SK-N-SH (cell line): ENCODE measurements at regions not wholly inside any gene's neighbourhood (a gene's known extent, or its start where the extent isn't known, plus 50 kb on each side); places are given as distances from the start of the nearest gene placed in this dataset.

ENCODE experiments used
- CTCF ChIA-PET: fragments of 300-600, 350-600 bp; formaldehyde crosslinking; extraction: SDS; loops from one replicate; lab custom pipeline; 2021; lab: Yijun Ruan, JAX
- POLR2A ChIA-PET: fragments of 350-600 bp; sonication (Branson Sonifier 250); formaldehyde crosslinking; extraction: SDS; loops from one replicate; lab custom pipeline; 2020; ENCODE audit warnings: antibody characterized with exemption, inconsistent platforms; lab: Yijun Ruan, JAX
- DNase-seq: peaks from one replicate; pipeline ENCODE4 v3.0.0; 2012
- H2AFZ ChIP-seq: fragments of 200-600 bp; sonication (generic); 2 replicates; pipeline ENCODE4 v1.8.1; 2016; ENCODE audit warnings: antibody characterized with exemption, mild to moderate bottlenecking, low read depth
- H3F3A ChIP-seq: fragments of 200-600 bp; sonication (generic); replicated peaks from 2 replicates; pipeline ENCODE3; 2016; ENCODE audit warnings: antibody characterized with exemption, mild to moderate bottlenecking; ENCODE audit not compliant: insufficient read depth
- H3K27ac ChIP-seq, 2 experiments: fragments of 200-500 bp in 1 of 2; fragments of 200-600 bp in 1 of 2; sonication (Bioruptor generic) in 1 of 2; sonication (generic), shearing (Covaris generic) in 1 of 2; 2 replicates each; pipeline versions ENCODE4 v1.5.1 to v1.6.1; 2014 to 2016; ENCODE audit warnings: low read depth in 2 of 2, inconsistent platforms in 1 of 2, low read length in 1 of 2, mild to moderate bottlenecking in 1 of 2, mixed read lengths in 1 of 2
- H3K27me3 ChIP-seq: fragments of 200-600 bp; sonication (generic), shearing (Covaris generic); 2 replicates; pipeline ENCODE4 v1.6.1; 2016; ENCODE audit warnings: mixed run types; ENCODE audit not compliant: insufficient read depth
- H3K36me3 ChIP-seq, 2 experiments: fragments of 200-500 bp in 1 of 2; fragments of 200-600 bp in 1 of 2; sonication (Bioruptor generic) in 1 of 2; sonication (generic) in 1 of 2; replicated peaks in 1 of 2; 2 replicates each; pipeline versions ENCODE3 to v1.5.1; 2014 to 2016; ENCODE audit warnings: low read length in 1 of 2, mild to moderate bottlenecking in 1 of 2; ENCODE audit not compliant: insufficient read depth in 2 of 2, control insufficient read depth in 1 of 2
- H3K4me1 ChIP-seq, 2 experiments: fragments of 200-500 bp in 1 of 2; fragments of 200-600 bp in 1 of 2; sonication (Bioruptor generic) in 1 of 2; sonication (generic), shearing (Covaris generic) in 1 of 2; 2 replicates each; pipeline versions ENCODE4 v1.5.1 to v1.6.1; 2014 to 2016; ENCODE audit warnings: low read depth in 1 of 2, low read length in 1 of 2, mixed run types in 1 of 2; ENCODE audit not compliant: insufficient read depth in 2 of 2, control insufficient read depth in 1 of 2
- H3K4me2 ChIP-seq: fragments of 200-600 bp; sonication (generic), shearing (Covaris generic); 2 replicates; pipeline ENCODE4 v1.6.1; 2017; ENCODE audit warnings: mixed run types
- H3K4me3 ChIP-seq, 2 experiments: fragments of 200-500 bp in 1 of 2; fragments of 200-600 bp in 1 of 2; sonication (Bioruptor generic) in 1 of 2; sonication (generic), shearing (Covaris generic) in 1 of 2; 2 replicates each; pipeline versions ENCODE4 v1.5.1 to v1.8.1; 2014 to 2016; ENCODE audit warnings: low read depth in 2 of 2, inconsistent platforms in 1 of 2, low read length in 1 of 2, mild to moderate bottlenecking in 1 of 2, mixed read lengths in 1 of 2, moderate library complexity in 1 of 2
- H3K79me2 ChIP-seq: fragments of 200-600 bp; sonication (generic); 2 replicates; pipeline ENCODE4 v1.8.1; 2017; ENCODE audit warnings: mild to moderate bottlenecking; ENCODE audit not compliant: insufficient read depth
- H3K9ac ChIP-seq: fragments of 200-600 bp; sonication (generic); 2 replicates; pipeline ENCODE4 v1.6.1; 2017; ENCODE audit warnings: mixed run types
- H3K9me2 ChIP-seq: fragments of 200-600 bp; sonication (generic); 2 replicates; pipeline ENCODE4 v1.6.1; 2017; ENCODE audit warnings: mixed run types
- H3K9me3 ChIP-seq: fragments of 200-600 bp; sonication (generic); 2 replicates; pipeline ENCODE4 v1.6.1; 2017; ENCODE audit warnings: mixed run types, mild to moderate bottlenecking, moderate library complexity
- H4K20me1 ChIP-seq: fragments of 200-600 bp; sonication (generic); 2 replicates; pipeline ENCODE4 v1.6.1; 2017; ENCODE audit warnings: mild to moderate bottlenecking, mixed run types; ENCODE audit not compliant: insufficient read depth
- ELF1 ChIP-seq: IDR thresholded peaks from 2 replicates; pipeline ENCODE4 v1.4.0; 2012
- EP300 ChIP-seq, 2 experiments: IDR thresholded peaks; 2 replicates each; pipeline versions ENCODE4 v1.4.0 to v1.6.1; 2012; ENCODE audit warnings: borderline replicate concordance in 1 of 2, low read depth in 1 of 2, low read length in 1 of 2
- FOSL2 ChIP-seq: IDR thresholded peaks from 2 replicates; pipeline ENCODE4 v1.4.0; 2012; ENCODE audit warnings: low read depth, mild to moderate bottlenecking, moderate library complexity, borderline replicate concordance
- FOXM1 ChIP-seq: IDR thresholded peaks from 2 replicates; pipeline ENCODE4 v1.4.0; 2012; ENCODE audit warnings: low read depth, mild to moderate bottlenecking
- GABPA ChIP-seq: IDR thresholded peaks from 2 replicates; pipeline ENCODE4 v1.4.0; 2012; ENCODE audit warnings: low read depth, mild to moderate bottlenecking
- GATA2 ChIP-seq: sonication (generic); formaldehyde crosslinking; IDR thresholded peaks from 2 replicates; pipeline ENCODE4 v1.5.0; 2020; ENCODE audit warnings: mild to moderate bottlenecking, missing genetic modification reagents
- JUND ChIP-seq: IDR thresholded peaks from 2 replicates; pipeline ENCODE4 v1.4.0; 2012
- MEF2A ChIP-seq: IDR thresholded peaks from 2 replicates; pipeline ENCODE4 v1.4.0; 2012; ENCODE audit warnings: low read depth, borderline replicate concordance
- MXI1 ChIP-seq: IDR thresholded peaks from 2 replicates; pipeline ENCODE4 v1.6.1; 2012; ENCODE audit warnings: mild to moderate bottlenecking, low read depth, low read length, improper control_type of control experiment
- NFIC ChIP-seq: IDR thresholded peaks from 2 replicates; pipeline ENCODE4 v1.4.0; 2012; ENCODE audit warnings: borderline replicate concordance
- SMC3 ChIP-seq: IDR thresholded peaks from 2 replicates; pipeline ENCODE4 v1.6.1; 2012; ENCODE audit warnings: low read depth, low read length, improper control_type of control experiment
- TAF1 ChIP-seq: IDR thresholded peaks from 2 replicates; pipeline ENCODE4 v1.6.1; 2012; ENCODE audit warnings: low read depth, mild to moderate bottlenecking, low read length, moderate library complexity, borderline replicate concordance
- TEAD4 ChIP-seq: IDR thresholded peaks from 2 replicates; pipeline ENCODE4 v1.4.0; 2012; ENCODE audit warnings: mild to moderate bottlenecking, borderline replicate concordance; ENCODE audit not compliant: insufficient read depth
- YY1 ChIP-seq: IDR thresholded peaks from 2 replicates; pipeline ENCODE4 v1.4.0; 2012; ENCODE audit warnings: low read depth, mild to moderate bottlenecking
- WGBS: methylation state at CpG from one replicate; pipeline ENCODE4 v1.1.6; 2017; ENCODE audit warnings: low lambda C conversion rate; 5-methylcytosine and 5-hydroxymethylcytosine counted together
- TF ChIP-seq, protein P1 (sequence below): IDR thresholded peaks from 2 replicates; pipeline ENCODE4 v1.4.0; 2012; ENCODE audit warnings: low read depth, borderline replicate concordance
- TF ChIP-seq, protein P2 (sequence below): IDR thresholded peaks from 2 replicates; pipeline ENCODE4; 2012
- TF ChIP-seq, protein P3 (sequence below): fragments of 150-350 bp; IDR thresholded peaks from 2 replicates; pipeline ENCODE4 v1.6.1; 2016; ENCODE audit warnings: mild to moderate bottlenecking, low read depth, low read length

DNA sequence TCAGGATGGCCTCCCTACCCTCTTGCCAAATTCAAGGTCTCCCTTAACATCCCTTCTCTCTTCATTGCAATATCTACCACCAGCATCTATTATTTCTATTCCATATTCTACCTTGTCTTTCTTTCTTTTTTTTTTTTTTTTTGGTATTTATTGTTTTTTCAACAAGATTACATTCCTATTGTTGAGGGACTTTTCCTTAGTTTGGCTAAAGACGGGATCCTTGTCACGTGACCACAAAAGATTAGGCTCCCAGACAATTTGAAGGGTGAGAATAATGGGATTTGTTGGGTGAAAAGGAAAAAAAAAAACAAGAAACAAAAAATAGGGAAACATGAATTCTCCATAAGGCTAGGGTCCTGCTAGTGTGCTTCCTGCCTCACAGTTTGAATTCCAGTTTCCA lies 124.3 kb upstream of the MCHR2 start:
- H3K9ac ChIP-seq: no peak overlapping the region

DNA sequence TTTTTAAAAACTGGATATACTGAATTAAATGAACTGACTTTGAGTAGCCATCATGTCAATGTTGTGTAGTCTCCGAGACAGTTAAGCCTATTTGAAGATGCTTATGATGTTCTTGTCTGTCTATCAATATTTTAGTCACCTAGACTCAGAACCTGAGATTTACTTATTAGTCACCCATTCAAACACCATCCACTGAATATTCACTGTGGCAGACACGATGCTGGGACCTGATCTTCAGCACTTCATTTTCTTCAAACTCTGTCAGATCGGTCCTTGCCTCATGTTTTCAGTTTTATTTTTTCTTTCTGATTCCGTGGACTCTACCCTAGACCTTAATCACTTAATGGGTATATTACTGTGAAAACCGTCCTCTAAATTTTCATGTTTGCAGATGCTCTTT lies 123.7 kb upstream of the MCHR2 start:
- TF ChIP-seq MEF2A (no peak), FOSL2 (no peak), YY1 (no peak), NFIC (no peak), TAF1 (no peak)
- TF ChIP-seq, protein P1, sequence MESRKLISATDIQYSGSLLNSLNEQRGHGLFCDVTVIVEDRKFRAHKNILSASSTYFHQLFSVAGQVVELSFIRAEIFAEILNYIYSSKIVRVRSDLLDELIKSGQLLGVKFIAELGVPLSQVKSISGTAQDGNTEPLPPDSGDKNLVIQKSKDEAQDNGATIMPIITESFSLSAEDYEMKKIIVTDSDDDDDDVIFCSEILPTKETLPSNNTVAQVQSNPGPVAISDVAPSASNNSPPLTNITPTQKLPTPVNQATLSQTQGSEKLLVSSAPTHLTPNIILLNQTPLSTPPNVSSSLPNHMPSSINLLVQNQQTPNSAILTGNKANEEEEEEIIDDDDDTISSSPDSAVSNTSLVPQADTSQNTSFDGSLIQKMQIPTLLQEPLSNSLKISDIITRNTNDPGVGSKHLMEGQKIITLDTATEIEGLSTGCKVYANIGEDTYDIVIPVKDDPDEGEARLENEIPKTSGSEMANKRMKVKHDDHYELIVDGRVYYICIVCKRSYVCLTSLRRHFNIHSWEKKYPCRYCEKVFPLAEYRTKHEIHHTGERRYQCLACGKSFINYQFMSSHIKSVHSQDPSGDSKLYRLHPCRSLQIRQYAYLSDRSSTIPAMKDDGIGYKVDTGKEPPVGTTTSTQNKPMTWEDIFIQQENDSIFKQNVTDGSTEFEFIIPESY: no peak
- ChIA-PET POLR2A (no interaction called here), CTCF (interaction anchor here (1.2 to 3.2 kb wide), 11 partner anchors 11 to 602 kb away, joined by 3 to 22 read pairs (median 9); no protein-coding TSS in a partner anchor)
- Histone ChIP-seq H3K27ac (no peak overlapping the region), H3K36me3 (no peaks in the 10 kb centered on the region), H2AFZ (no peak overlapping the region), H3F3A (no peaks in the 10 kb centered on the region), H3K9me2 (no peaks in the 10 kb centered on the region), H3K27me3 (peaks cover 41% of the 10 kb centered on the region; the same call in 1 of the 2 replicates), H3K4me2 (no peak overlapping the region), H3K79me2 (no peaks in the 10 kb centered on the region), H3K4me1 (no peaks in the 10 kb centered on the region), H4K20me1 (no peaks in the 10 kb centered on the region), H3K4me3 (no peak overlapping the region), H3K9ac (no peak overlapping the region), H3K9me3 (no peaks in the 10 kb centered on the region)
- 17% methylated on average over 5 of the region's 5 CpGs for WGBS
- no peak for DNase-seq

More for the DNA sequence above, 124.3 kb upstream of the MCHR2 start:
- ChIA-PET CTCF (no interaction called here), POLR2A (no interaction called here)
- no peak overlapping the region for H2AFZ ChIP-seq
- DNase-seq: no peak
- no peak overlapping the region for H3K4me3 ChIP-seq
- no peaks in the 10 kb centered on the region for H3K4me1 ChIP-seq
- H3K27ac ChIP-seq: no peak overlapping the region
- H3K9me2 ChIP-seq: no peaks in the 10 kb centered on the region
- no peaks in the 10 kb centered on the region for H3F3A ChIP-seq
- no peaks in the 10 kb centered on the region for H3K36me3 ChIP-seq
- TF ChIP-seq GABPA (no peak), FOXM1 (no peak), JUND (no peak), TAF1 (no peak), FOSL2 (no peak), NFIC (no peak), ELF1 (no peak), YY1 (no peak), EP300 (IDR thresholded peaks at IDR 0.05; ENCODE audit: borderline replicate concordance in 1 of 2, low read depth in 1 of 2, low read length in 1 of 2) (no peak), GATA2 (no peak), TEAD4 (no peak), SMC3 (no peak), MXI1 (no peak), MEF2A (no peak)
- TF ChIP-seq, protein P2, sequence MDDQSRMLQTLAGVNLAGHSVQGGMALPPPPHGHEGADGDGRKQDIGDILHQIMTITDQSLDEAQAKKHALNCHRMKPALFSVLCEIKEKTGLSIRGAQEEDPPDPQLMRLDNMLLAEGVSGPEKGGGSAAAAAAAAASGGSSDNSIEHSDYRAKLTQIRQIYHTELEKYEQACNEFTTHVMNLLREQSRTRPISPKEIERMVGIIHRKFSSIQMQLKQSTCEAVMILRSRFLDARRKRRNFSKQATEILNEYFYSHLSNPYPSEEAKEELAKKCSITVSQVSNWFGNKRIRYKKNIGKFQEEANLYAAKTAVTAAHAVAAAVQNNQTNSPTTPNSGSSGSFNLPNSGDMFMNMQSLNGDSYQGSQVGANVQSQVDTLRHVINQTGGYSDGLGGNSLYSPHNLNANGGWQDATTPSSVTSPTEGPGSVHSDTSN: no peak
- TF ChIP-seq, protein P3, sequence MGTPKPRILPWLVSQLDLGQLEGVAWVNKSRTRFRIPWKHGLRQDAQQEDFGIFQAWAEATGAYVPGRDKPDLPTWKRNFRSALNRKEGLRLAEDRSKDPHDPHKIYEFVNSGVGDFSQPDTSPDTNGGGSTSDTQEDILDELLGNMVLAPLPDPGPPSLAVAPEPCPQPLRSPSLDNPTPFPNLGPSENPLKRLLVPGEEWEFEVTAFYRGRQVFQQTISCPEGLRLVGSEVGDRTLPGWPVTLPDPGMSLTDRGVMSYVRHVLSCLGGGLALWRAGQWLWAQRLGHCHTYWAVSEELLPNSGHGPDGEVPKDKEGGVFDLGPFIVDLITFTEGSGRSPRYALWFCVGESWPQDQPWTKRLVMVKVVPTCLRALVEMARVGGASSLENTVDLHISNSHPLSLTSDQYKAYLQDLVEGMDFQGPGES: no peak
- TF ChIP-seq, protein P1: no peak
- no peaks in the 10 kb centered on the region for H3K79me2 ChIP-seq
- no peak overlapping the region for H3K4me2 ChIP-seq
- no peaks in the 10 kb centered on the region for H3K9me3 ChIP-seq
- H3K27me3 ChIP-seq: peaks cover 36% of the 10 kb centered on the region; the same call in 1 of the 2 replicates
- WGBS: 26% methylated on average over 2 of the region's 2 CpGs
- H4K20me1 ChIP-seq: no peaks in the 10 kb centered on the region
